Stomach (tissue), 4 donors: ENCODE measurements at regions not wholly inside any gene's neighbourhood (a gene's known extent, or its start where the extent isn't known, plus 50 kb on each side); places are given as distances from the start of the nearest gene placed in this dataset.

Experiments used
- POLR2A ChIP-seq, 4 donors: fragments of 450-650 bp; IDR thresholded peaks; one replicate each; pipeline ENCODE4 v1.6.1; 2016; ENCODE audit warnings: antibody characterized with exemption in 4 of 4, control low read depth in 2 of 4, mild to moderate bottlenecking in 1 of 4, moderate library complexity in 1 of 4
- TF ChIP-seq, protein P1 (sequence below), 7 experiments: fragments of 450-650 bp in 4 of 7; fragments of 200-600 bp in 3 of 7; sonication (generic) in 3 of 7; IDR thresholded peaks; one replicate each; pipeline ENCODE4 v1.5.1; 2016 to 2019; ENCODE audit warnings: antibody characterized with exemption in 7 of 7, control low read depth in 2 of 7, mild to moderate bottlenecking in 1 of 7

DNA sequence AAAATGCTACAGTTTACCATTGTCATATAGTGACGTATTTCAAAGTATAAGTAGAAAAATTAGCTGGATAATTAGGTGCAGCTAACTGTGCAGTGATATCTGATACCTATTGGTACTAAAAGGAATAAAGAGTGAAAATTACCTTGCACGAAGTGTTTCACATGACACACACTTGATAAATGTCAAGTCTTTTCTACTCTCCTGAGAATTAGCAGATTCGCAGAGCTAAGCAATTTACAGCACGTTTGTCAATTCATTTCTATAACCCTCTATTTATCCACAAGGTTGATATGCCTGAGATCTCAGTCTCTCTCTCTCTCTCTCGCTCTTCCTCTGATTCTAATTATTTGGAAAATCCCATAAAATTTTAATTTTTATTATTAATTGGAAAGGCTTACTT is 1109.0 kb downstream of the EFNB2 start:
- TF ChIP-seq, protein P1, sequence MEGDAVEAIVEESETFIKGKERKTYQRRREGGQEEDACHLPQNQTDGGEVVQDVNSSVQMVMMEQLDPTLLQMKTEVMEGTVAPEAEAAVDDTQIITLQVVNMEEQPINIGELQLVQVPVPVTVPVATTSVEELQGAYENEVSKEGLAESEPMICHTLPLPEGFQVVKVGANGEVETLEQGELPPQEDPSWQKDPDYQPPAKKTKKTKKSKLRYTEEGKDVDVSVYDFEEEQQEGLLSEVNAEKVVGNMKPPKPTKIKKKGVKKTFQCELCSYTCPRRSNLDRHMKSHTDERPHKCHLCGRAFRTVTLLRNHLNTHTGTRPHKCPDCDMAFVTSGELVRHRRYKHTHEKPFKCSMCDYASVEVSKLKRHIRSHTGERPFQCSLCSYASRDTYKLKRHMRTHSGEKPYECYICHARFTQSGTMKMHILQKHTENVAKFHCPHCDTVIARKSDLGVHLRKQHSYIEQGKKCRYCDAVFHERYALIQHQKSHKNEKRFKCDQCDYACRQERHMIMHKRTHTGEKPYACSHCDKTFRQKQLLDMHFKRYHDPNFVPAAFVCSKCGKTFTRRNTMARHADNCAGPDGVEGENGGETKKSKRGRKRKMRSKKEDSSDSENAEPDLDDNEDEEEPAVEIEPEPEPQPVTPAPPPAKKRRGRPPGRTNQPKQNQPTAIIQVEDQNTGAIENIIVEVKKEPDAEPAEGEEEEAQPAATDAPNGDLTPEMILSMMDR (IDR thresholded peaks at IDR 0.05): no peak
- TF ChIP-seq POLR2A (IDR thresholded peaks at IDR 0.05): no peak
